Upper lobe of right lung (tissue), 1 donor: ENCODE measurements at regions not wholly inside any gene's neighbourhood (a gene's known extent, or its start where the extent isn't known, plus 50 kb on each side); places are given as distances from the start of the nearest gene placed in this dataset.
"Not testable (repeated sequence)": the region's sequence is repeated elsewhere in the genome, so short reads cannot be mapped to it uniquely, and the experiment has no call there.

ENCODE experiments used
- ATAC-seq: fragments of 200-7000 bp; cut with Tn5 transposase; one replicate; pipeline ENCODE4 v1.9.1; 2020; ENCODE audit warnings: mild to moderate bottlenecking, moderate library complexity
- DNase-seq: peaks from one replicate; pipeline ENCODE4 v3.0.0-alpha.2; 2020
- H3K27ac ChIP-seq: fragments of 200-600 bp; one replicate; pipeline ENCODE4 v1.8.0; 2022
- H3K27me3 ChIP-seq: fragments of 200-600 bp; one replicate; pipeline ENCODE4 v1.8.0; 2022; ENCODE audit warnings: mild to moderate bottlenecking
- H3K36me3 ChIP-seq: fragments of 200-600 bp; one replicate; pipeline ENCODE4 v1.8.0; 2022
- H3K4me1 ChIP-seq: fragments of 200-600 bp; one replicate; pipeline ENCODE4 v1.8.0; 2022
- H3K4me3 ChIP-seq: fragments of 200-600 bp; one replicate; pipeline ENCODE4 v1.8.0; 2022; ENCODE audit warnings: mild to moderate bottlenecking
- H3K9me3 ChIP-seq: fragments of 200-600 bp; one replicate; pipeline ENCODE4 v1.8.0; 2022
- intact Hi-C: fragments of 100-400 bp; cut with DNase I; formaldehyde crosslinking; loops from one replicate; pipeline ENCODE4 v1.11.0; 2022
- TF ChIP-seq, protein P1 (sequence below): fragments of 200-600 bp; IDR thresholded peaks from one replicate; pipeline ENCODE4 v1.8.0; 2022; ENCODE audit warnings: antibody characterized with exemption
- donor health status: DM: no; HTN: yes; CAD: no; lungs with severe emphysema.

DNA sequence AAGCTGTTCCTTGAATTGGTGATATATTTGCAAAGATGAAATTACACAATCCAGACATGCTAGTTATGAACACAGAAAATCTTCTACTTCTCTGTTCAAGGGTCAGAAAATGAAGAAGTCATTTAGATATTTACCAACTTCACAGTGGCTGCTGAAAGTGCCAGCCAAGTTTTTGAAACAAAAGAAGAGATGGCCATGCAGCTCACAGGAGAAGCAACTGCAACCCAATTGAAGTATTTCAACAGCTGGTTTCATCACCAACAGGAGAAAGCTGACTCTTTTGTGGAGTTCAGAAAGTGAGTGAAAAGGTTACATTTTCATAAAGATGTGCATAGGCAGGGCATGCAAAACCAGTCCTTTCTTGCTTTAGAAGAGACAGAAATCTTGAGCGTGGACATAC is 70.1 kb upstream of the LSM6 start:
- intact Hi-C loops = no loop called here
- H3K27ac ChIP-seq = no peak overlapping the region
- H3K36me3 ChIP-seq = no peaks in the 10 kb centered on the region
- ATAC-seq = peak; percentile 83
- no peak for DNase-seq
- H3K4me1 ChIP-seq = no peaks in the 10 kb centered on the region
- TF ChIP-seq, protein P1, sequence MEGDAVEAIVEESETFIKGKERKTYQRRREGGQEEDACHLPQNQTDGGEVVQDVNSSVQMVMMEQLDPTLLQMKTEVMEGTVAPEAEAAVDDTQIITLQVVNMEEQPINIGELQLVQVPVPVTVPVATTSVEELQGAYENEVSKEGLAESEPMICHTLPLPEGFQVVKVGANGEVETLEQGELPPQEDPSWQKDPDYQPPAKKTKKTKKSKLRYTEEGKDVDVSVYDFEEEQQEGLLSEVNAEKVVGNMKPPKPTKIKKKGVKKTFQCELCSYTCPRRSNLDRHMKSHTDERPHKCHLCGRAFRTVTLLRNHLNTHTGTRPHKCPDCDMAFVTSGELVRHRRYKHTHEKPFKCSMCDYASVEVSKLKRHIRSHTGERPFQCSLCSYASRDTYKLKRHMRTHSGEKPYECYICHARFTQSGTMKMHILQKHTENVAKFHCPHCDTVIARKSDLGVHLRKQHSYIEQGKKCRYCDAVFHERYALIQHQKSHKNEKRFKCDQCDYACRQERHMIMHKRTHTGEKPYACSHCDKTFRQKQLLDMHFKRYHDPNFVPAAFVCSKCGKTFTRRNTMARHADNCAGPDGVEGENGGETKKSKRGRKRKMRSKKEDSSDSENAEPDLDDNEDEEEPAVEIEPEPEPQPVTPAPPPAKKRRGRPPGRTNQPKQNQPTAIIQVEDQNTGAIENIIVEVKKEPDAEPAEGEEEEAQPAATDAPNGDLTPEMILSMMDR = no peak
- H3K27me3 ChIP-seq = no peaks in the 10 kb centered on the region
- no peaks in the 10 kb centered on the region for H3K9me3 ChIP-seq
- H3K4me3 ChIP-seq = no peak overlapping the region

- ATAC-seq (peak; percentile 37), DNase-seq (no peak)
- intact Hi-C loops = no loop called here
- TF ChIP-seq, protein P1 = no peak
- Histone ChIP-seq H3K36me3 (no peaks in the 10 kb centered on the region), H3K27ac (no peak overlapping the region), H3K9me3 (no peaks in the 10 kb centered on the region), H3K4me3 (no peak overlapping the region), H3K4me1 (no peaks in the 10 kb centered on the region), H3K27me3 (no peaks in the 10 kb centered on the region)
Observed at GRCh38 chr4:146104541-146104940, 71.0 kb upstream of the LSM6 start.

GRCh38 chr4:146104052-146104451 is 71.5 kb upstream of the LSM6 start:
- H3K27ac ChIP-seq, H3K27me3 ChIP-seq, H3K4me1 ChIP-seq, ATAC-seq, intact Hi-C loops, H3K36me3 ChIP-seq, H3K4me3 ChIP-seq, DNase-seq, H3K9me3 ChIP-seq: not testable (repeated sequence)

DNA sequence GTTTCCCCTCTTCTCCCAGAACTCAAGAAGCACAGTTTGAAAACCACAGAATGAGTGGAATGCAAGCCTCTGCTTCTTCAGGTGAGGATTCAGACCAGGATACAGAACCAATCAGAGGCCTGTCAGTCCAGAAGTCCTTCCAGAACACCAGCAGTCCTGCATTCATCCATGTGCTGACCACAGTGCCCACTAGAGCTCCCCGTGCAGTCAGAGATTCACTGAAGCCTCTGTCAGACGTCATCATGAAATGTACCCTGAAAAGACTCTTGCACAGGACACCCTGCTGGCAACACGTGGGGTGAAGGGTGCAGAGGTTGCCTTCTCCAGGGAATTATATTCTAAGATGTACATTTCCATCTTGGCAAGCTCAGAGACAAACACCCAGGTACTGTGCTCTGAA is 75.9 kb upstream of the LSM6 start:
- intact Hi-C loops = no loop called here
- no peak for ATAC-seq
- TF ChIP-seq, protein P1 = no peak
- no peaks in the 10 kb centered on the region for H3K9me3 ChIP-seq
- H3K27me3 ChIP-seq = no peaks in the 10 kb centered on the region
- no peaks in the 10 kb centered on the region for H3K4me1 ChIP-seq
- no peak overlapping the region for H3K27ac ChIP-seq
- no peak overlapping the region for H3K4me3 ChIP-seq
- DNase-seq = no peak
- no peaks in the 10 kb centered on the region for H3K36me3 ChIP-seq

DNA sequence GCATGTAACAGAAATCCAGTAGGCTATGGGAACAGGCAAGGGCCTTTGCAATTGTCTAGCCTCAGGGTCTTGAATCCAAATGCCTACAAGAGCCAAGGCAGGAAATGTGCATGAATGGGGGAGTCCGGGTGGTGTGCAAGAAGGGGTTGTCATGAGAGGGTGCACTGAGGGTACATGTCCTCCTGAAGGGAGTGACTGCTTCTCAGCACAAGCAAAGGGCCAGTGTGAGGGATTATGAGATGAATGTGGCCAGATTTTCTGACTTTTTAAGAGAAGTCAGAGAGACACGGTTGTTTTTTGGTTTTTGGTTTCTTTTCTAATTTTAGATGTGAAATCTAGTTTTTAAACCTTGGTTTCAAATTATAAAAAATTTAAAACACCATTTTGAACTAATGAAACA is 76.5 kb upstream of the LSM6 start:
- TF ChIP-seq, protein P1 = no peak
- Histone ChIP-seq H3K27ac (no peak overlapping the region), H3K36me3 (no peaks in the 10 kb centered on the region), H3K4me3 (no peak overlapping the region), H3K27me3 (no peaks in the 10 kb centered on the region), H3K4me1 (no peaks in the 10 kb centered on the region), H3K9me3 (no peaks in the 10 kb centered on the region)
- intact Hi-C loops = no loop called here
- DNase-seq (no peak), ATAC-seq (no peak)

DNA sequence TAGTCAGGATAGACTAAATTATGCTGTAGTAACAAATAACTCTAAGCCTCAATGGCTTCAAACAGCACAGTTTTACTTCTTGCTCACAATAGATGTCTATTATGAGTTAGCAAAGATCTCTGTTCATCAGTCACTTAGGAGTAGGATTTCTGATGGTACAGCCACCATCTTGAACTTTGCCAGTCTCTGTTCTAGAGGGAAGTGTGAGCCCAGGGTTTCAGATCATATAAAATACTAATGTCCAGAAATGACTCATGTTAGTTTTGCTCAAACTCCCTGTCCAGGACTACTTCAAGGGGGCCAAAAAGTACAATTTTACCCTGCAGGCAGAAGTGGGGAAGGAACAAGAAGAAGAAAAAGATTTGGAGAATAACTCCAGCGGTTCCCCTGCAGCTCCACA is 77.1 kb upstream of the LSM6 start:
- DNase-seq (no peak), ATAC-seq (no peak)
- Histone ChIP-seq H3K27ac (no peak overlapping the region), H3K4me3 (no peak overlapping the region), H3K27me3 (no peaks in the 10 kb centered on the region), H3K9me3 (no peaks in the 10 kb centered on the region), H3K4me1 (no peaks in the 10 kb centered on the region), H3K36me3 (no peaks in the 10 kb centered on the region)
- intact Hi-C loops = no loop called here
- TF ChIP-seq, protein P1 = no peak
